Mucosa of stomach (tissue), 1 donor: ENCODE measurements at regions not wholly inside any gene's neighbourhood (a gene's known extent, or its start where the extent isn't known, plus 50 kb on each side); places are given as distances from the start of the nearest gene placed in this dataset.

Source experiments
- H3K27me3 ChIP-seq: one replicate; pipeline ENCODE4 v1.7.0; 2013; ENCODE audit warnings: mild to moderate bottlenecking, low read length; ENCODE audit not compliant: control insufficient read depth, insufficient read depth
- H3K36me3 ChIP-seq: one replicate; pipeline ENCODE4 v1.7.0; 2013; ENCODE audit warnings: low read length; ENCODE audit not compliant: control insufficient read depth, insufficient read depth
- H3K4me1 ChIP-seq: one replicate; pipeline ENCODE4 v1.7.0; 2013; ENCODE audit warnings: mild to moderate bottlenecking, low read length; ENCODE audit not compliant: control insufficient read depth, insufficient read depth
- H3K4me3 ChIP-seq: one replicate; pipeline ENCODE4 v1.7.0; 2013; ENCODE audit warnings: low read length
- H3K9ac ChIP-seq: one replicate; pipeline ENCODE4 v1.7.0; 2013; ENCODE audit warnings: mild to moderate bottlenecking, low read length, moderate library complexity
- H3K9me3 ChIP-seq: one replicate; pipeline ENCODE4 v1.7.0; 2013; ENCODE audit warnings: mild to moderate bottlenecking, low read length, moderate library complexity; ENCODE audit not compliant: control insufficient read depth
- donor health status: Pancreatic carcinoma.

DNA sequence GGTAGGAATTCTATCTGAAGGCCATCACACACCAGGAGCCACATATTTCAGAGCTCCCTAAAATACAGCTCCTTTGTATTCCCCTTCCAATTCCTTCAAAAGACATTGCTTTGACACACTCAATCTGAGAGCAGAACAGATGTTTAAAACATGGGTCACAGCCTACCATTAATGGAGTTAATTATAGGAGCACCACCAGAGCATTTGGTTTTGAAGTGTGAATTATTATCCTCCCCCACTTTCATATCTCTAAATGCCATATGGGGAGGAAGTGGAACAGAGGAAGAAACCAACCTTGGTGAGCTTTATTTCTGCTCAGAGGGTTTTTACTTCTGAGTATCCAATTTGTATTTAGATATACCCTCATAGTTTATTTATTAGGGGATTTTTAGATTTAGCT, 50.7 kb upstream of the TNFRSF21 start:
- Histone ChIP-seq H3K4me1 (no peaks in the 10 kb centered on the region), H3K9me3 (no peaks in the 10 kb centered on the region), H3K4me3 (no peak overlapping the region), H3K36me3 (no peaks in the 10 kb centered on the region), H3K27me3 (no peaks in the 10 kb centered on the region), H3K9ac (no peak overlapping the region)

DNA sequence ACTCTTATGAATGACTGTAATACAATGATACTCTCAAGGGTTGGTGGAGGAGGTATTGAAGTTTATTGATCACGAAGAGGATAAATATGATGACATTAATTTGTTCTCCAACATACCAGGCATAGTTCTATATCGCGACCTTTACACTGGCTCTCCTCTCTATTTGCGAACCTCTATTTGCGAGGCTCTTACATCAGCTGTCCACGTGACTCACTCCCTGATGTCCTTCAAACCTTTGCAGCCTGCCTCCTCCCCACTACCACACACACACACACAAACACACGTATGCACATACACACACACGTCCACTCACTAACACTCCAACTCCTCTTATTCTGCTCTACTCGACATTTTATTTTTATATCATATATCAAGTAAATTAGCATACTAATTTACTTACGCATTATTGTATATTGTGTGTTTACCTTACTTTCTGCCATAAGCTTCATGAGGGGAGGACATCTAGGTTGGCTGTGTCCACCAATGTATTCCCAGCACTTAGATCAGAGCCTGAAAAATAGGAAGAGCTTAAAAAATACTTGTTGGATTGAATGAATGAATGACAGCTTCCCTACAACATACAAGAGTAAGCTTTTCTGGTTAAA, 53.3 kb upstream of the TNFRSF21 start:
- no peaks in the 10 kb centered on the region for H3K4me1 ChIP-seq

DNA sequence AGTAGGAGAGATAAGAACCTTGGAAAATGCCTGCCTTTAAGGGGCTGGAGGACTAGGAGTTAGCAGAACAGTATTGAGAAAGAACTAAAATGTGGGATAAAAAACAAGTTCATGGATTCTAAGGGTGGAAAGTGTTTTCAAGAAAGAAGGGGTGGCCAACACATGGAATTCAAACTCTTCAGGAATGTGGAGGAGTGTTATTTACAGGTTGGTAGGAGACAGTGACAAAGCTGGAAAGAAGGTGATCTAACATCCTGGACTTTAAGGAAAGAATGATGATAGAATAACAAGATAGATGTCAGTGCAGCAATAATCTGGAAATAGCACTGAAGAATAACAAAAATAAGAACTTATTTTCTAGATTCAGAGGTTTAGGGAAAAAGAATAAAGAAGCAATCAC, 54.0 kb upstream of the TNFRSF21 start:
- no peaks in the 10 kb centered on the region for H3K27me3 ChIP-seq
- no peak overlapping the region for H3K9ac ChIP-seq
- no peaks in the 10 kb centered on the region for H3K9me3 ChIP-seq
- H3K36me3 ChIP-seq = no peaks in the 10 kb centered on the region
- H3K4me3 ChIP-seq = no peak overlapping the region
- H3K4me1 ChIP-seq = no peaks in the 10 kb centered on the region

More for the DNA sequence above, 53.3 kb upstream of the TNFRSF21 start:
- Histone ChIP-seq H3K9me3 (no peaks in the 10 kb centered on the region), H3K9ac (no peak overlapping the region), H3K4me3 (no peak overlapping the region), H3K27me3 (no peaks in the 10 kb centered on the region), H3K36me3 (no peaks in the 10 kb centered on the region)

DNA sequence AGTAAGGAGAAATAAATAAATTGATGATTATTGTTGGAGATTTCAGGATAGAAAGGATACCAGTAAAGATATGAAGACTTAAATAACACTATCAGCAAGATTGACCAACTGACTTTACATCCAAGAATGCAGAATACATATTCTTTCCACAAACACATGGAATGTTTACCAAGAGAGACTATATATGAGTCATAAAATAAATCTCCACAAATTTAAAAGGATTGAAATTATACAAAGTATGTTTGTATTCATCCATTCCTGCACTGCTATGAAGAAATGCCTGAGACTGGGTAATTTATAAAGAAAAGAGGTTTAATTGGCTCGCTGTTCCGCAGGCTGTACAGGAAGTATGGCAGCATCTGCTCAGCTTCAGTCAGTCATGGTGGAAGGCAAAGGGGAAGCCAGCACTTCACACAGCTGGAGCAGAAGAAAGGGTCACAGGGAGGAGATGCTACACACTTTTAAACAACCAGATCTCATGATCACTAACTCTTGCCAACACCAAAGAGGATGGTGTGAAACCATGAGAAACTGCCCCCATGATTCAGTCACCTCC, 56.7 kb upstream of the TNFRSF21 start:
- H3K27me3 ChIP-seq = no peaks in the 10 kb centered on the region
- H3K4me1 ChIP-seq = no peaks in the 10 kb centered on the region
- H3K9me3 ChIP-seq = no peaks in the 10 kb centered on the region
- H3K9ac ChIP-seq = no peak overlapping the region
- H3K36me3 ChIP-seq = no peaks in the 10 kb centered on the region
- no peak overlapping the region for H3K4me3 ChIP-seq

DNA sequence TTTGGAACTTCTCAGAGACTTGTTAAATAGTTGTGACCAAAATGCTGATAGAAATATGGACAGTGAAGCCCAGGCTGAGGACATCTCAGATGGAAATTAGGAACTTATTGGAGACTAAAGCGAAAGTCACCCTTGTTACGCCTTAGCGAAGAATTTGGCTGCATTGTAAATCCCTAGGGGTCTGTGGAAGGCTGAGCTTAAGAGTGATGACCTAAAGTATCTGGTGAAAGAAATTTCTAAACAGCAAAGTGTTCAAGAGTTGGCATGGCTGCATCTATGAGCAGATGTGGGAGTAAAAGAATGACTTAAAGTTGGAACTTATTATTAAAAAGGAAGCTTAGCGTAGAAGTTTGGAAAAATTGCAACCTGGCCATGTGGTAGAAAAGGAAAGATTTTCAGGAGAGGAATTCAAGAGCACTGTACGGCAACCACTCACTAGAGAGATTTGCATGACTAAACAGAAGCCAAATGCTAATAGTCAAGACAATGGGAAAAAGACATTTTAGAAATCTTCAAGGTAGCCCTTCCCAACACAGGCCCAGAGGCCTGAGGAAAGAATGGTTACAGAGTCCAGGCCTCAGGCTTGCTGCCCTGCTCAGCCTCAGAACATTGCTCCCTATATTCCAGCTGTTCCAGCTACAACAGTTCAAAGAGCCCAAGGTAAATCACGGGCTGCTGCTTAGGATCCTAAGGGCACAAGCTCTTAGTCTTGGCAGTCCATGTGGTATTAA, 61.6 kb upstream of the TNFRSF21 start:
- H3K27me3 ChIP-seq = no peaks in the 10 kb centered on the region
- H3K9ac ChIP-seq = no peak overlapping the region
- no peak overlapping the region for H3K4me3 ChIP-seq
- H3K9me3 ChIP-seq = no peaks in the 10 kb centered on the region
- peaks cover 7% of the 10 kb centered on the region for H3K4me1 ChIP-seq
- no peaks in the 10 kb centered on the region for H3K36me3 ChIP-seq

DNA sequence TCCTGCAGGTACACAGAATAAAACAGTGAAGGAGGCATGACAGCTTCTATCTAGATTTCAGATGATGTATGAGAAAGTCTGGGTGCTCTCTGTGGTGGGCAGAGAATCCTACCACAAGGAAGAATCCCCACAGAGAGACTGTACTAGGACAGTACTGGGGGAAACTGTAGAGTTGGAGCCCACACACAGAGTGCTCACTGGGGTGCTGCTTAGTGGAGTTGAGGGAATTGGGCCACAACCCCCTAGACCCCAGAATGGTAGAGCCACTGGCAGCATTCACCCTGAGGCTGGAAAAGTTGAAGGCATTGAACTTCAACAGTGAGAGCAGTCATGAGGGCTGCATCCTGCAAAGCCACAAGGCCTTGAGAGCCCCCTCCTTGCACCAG, 62.2 kb upstream of the TNFRSF21 start:
- H3K4me3 ChIP-seq = no peak overlapping the region

DNA sequence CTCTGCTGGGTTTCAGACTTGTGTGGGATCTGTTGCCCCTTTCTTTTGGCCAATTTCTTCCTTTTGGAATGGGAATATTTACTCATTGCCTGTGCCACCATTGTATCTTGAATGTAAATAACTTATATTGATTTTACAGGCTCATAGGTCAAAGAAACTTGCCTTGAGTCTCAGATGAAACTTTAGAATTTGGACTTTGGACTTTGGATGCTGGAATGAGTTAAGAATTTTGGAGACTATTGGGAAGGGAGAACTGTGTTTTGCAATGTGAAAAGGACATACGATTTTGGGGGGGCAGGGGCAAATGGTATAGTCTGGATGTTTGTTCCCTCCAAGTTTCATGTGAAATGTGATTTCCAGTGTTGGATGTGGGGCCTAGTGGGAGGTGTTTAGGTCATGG, 62.6 kb upstream of the TNFRSF21 start:
- Histone ChIP-seq H3K4me1 (peaks cover 7% of the 10 kb centered on the region), H3K9ac (no peak overlapping the region), H3K36me3 (no peaks in the 10 kb centered on the region), H3K9me3 (no peaks in the 10 kb centered on the region), H3K27me3 (no peaks in the 10 kb centered on the region), H3K4me3 (no peak overlapping the region)

More for the DNA sequence above, 62.2 kb upstream of the TNFRSF21 start:
- H3K36me3 ChIP-seq = no peaks in the 10 kb centered on the region
- peaks cover 7% of the 10 kb centered on the region for H3K4me1 ChIP-seq
- H3K9ac ChIP-seq = no peak overlapping the region
- H3K9me3 ChIP-seq = no peaks in the 10 kb centered on the region
- no peaks in the 10 kb centered on the region for H3K27me3 ChIP-seq

DNA sequence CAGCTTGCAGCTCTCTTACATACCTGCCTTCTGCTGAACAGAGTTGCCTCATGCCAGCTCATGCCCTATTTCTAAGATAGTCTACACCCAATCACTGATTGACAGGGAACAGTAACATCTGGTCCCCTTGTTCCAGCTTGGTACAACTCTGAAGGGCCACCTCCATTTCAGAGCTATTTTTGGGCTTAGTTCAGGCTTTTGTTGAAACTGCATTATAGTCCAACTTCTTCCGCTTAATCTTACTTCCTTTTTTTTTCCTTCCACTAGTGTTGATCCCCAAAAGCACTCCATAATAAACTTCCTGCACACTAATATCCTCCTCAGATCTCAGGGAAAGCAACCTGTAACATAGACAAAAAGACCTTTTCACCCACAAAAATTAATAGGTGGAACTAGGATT, 65.7 kb upstream of the TNFRSF21 start:
- Histone ChIP-seq H3K9me3 (no peaks in the 10 kb centered on the region), H3K9ac (no peak overlapping the region), H3K4me1 (peaks cover 7% of the 10 kb centered on the region), H3K36me3 (no peaks in the 10 kb centered on the region), H3K4me3 (no peak overlapping the region), H3K27me3 (no peaks in the 10 kb centered on the region)

DNA sequence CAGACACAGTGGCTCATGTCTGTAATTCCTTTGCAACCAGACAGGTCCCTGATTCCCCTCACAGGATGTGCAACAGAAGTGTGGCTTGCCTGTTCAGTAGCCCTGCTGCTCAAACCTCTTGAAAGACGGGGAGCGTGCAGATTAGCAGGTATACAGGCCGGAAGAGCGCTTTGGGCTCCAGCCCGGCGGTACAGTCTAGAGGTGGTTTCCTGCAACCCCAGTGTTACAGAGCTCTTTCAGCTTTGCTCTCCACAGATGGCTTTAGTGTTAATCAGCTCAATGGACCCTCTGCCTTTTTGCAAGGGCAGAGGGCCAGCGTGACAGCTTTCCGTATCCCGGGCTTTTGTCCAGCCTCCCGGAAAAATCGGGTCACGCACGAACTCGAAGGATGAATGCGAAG, 67.2 kb upstream of the TNFRSF21 start:
- Histone ChIP-seq H3K9me3 (no peaks in the 10 kb centered on the region), H3K4me1 (peaks cover 2% of the 10 kb centered on the region), H3K4me3 (no peak overlapping the region), H3K36me3 (no peaks in the 10 kb centered on the region), H3K9ac (no peak overlapping the region), H3K27me3 (no peaks in the 10 kb centered on the region)

DNA sequence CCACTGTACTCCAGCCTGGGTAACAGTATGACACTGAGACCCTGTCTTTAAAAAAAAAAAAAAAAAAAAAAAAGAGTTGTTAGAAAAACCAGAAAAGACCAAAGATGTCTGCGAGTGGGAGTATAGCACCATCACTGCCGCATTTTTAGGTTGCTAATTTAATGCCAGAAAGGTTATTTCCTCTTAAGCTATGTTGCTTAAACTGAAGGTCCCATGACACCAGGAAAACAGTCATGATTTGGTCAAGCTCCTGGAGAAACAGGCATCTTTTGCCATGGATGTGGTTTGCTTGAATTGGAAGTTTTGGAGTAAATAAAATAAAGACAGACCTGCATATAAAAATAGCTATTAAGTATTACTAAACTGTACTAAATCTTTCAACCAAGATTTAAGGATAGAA, 68.3 kb upstream of the TNFRSF21 start:
- no peak overlapping the region for H3K4me3 ChIP-seq
- H3K36me3 ChIP-seq = no peaks in the 10 kb centered on the region
- H3K27me3 ChIP-seq = no peaks in the 10 kb centered on the region
- no peak overlapping the region for H3K9ac ChIP-seq
- H3K4me1 ChIP-seq = no peaks in the 10 kb centered on the region
- H3K9me3 ChIP-seq = no peaks in the 10 kb centered on the region

DNA sequence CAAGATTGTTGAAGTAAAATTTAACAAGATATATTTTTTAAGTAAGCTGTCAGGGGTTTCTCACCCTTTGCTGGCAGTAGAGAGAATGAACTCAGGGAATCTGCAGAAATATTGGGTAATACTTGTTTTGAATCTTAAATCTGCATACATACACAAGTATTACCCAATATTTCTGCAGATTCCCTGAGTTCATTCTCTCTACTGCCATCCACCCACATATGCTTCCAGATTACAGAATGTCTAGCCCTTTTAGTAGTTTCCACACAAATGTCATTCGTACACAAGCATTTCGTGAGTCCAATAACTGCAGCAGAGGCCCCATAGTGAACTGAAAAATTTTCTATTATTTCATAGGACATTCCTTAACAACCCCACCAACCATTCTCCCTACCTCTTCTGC, 69.6 kb upstream of the TNFRSF21 start:
- Histone ChIP-seq H3K9me3 (no peaks in the 10 kb centered on the region), H3K36me3 (no peaks in the 10 kb centered on the region), H3K9ac (no peak overlapping the region), H3K4me1 (no peaks in the 10 kb centered on the region), H3K27me3 (no peaks in the 10 kb centered on the region), H3K4me3 (no peak overlapping the region)

DNA sequence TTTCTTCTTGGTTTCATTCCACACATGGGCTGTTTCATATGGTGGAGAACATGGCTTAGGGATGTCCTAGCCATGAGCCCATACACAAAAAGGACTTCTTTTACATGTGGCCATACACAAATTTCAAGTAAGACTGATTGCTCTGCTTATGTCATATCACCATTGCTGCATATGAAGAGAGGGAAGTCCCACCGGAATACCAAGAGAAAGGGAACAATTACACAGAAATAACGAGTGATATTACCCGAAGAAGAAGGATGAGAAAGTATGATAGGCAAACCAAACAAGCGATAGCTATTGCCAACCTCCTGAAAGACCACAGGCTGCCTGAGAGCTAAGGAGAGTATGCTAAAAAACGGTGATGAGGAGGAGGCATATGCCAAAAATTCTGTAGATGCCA, 70.5 kb upstream of the TNFRSF21 start:
- H3K4me3 ChIP-seq = no peak overlapping the region
- no peaks in the 10 kb centered on the region for H3K27me3 ChIP-seq
- no peaks in the 10 kb centered on the region for H3K36me3 ChIP-seq
- no peak overlapping the region for H3K9ac ChIP-seq
- no peaks in the 10 kb centered on the region for H3K4me1 ChIP-seq
- no peaks in the 10 kb centered on the region for H3K9me3 ChIP-seq
